H1 (cell line): ENCODE measurements at regions not wholly inside any gene's neighbourhood (a gene's known extent, or its start where the extent isn't known, plus 50 kb on each side); places are given as distances from the start of the nearest gene placed in this dataset.
"Not testable (repeated sequence)": the region's sequence is repeated elsewhere in the genome, so short reads cannot be mapped to it uniquely, and the experiment has no call there.

Experiments used
- CTCF ChIA-PET: fragments of 300-600 bp; sonication (Branson Sonifier 250); formaldehyde crosslinking; loops from one replicate; lab custom pipeline; 2021; ENCODE audit not compliant: partially characterized antibody; lab: Charles Lee
- POLR2A ChIA-PET: fragments of 300-600 bp; sonication (Branson Sonifier 250); formaldehyde crosslinking; loops from one replicate; lab custom pipeline; 2021; ENCODE audit warnings: inconsistent platforms; ENCODE audit not compliant: partially characterized antibody; lab: Charles Lee
- DNase-seq, 2 experiments: peaks; one replicate each; pipeline versions ENCODE4 v3.0.0 to v3.0.0-alpha.2; 2010 to 2022; ENCODE audit warnings: low spot score in 2 of 2, low read depth in 1 of 2, mixed read lengths in 1 of 2
- FAIRE-seq: peaks from 2 replicates; lab custom pipeline; 2011; peaks lifted over from hg19 to GRCh38; lab: Jason Lieb, UNC
- H2AFZ ChIP-seq: 2 replicates; pipeline ENCODE4 v1.8.1; 2012; ENCODE audit warnings: low read length, inconsistent platforms
- H2AK5ac ChIP-seq: 2 replicates; pipeline ENCODE4 v1.6.1; 2013; ENCODE audit warnings: low read depth, low read length
- H2BK120ac ChIP-seq: replicated peaks from 2 replicates; pipeline ENCODE3; 2013; ENCODE audit warnings: low read depth, low read length, inconsistent platforms
- H2BK12ac ChIP-seq: 2 replicates; pipeline ENCODE4 v1.6.1; 2013; ENCODE audit warnings: low read depth, low read length
- H2BK15ac ChIP-seq: 2 replicates; pipeline ENCODE4 v1.6.1; 2013; ENCODE audit warnings: low read length
- H2BK20ac ChIP-seq: 2 replicates; pipeline ENCODE4 v1.6.1; 2013; ENCODE audit warnings: low read length
- H2BK5ac ChIP-seq: 2 replicates; pipeline ENCODE4 v1.6.1; 2013; ENCODE audit warnings: low read depth, low read length
- H3K14ac ChIP-seq: 2 replicates; pipeline ENCODE4 v1.6.1; 2013; ENCODE audit warnings: inconsistent platforms; ENCODE audit not compliant: insufficient read length
- H3K18ac ChIP-seq: 2 replicates; pipeline ENCODE4 v1.6.1; 2013; ENCODE audit warnings: low read length; ENCODE audit errors: extremely low read depth
- H3K23ac ChIP-seq: 2 replicates; pipeline ENCODE4 v1.6.1; 2013; ENCODE audit warnings: inconsistent platforms; ENCODE audit not compliant: insufficient read length
- H3K23me2 ChIP-seq: 2 replicates; pipeline ENCODE4 v1.6.1; 2013; ENCODE audit warnings: low read depth, low read length
- H3K27ac ChIP-seq: 2 replicates; pipeline ENCODE4 v1.6.1; 2011; ENCODE audit warnings: low read depth, low read length, inconsistent platforms
- H3K27me3 ChIP-seq, 4 experiments: replicated peaks in 1 of 4; 1 replicate in 1 of 4; 2 replicates in 3 of 4; pipeline versions ENCODE4 v1.6.1 to v1.8.1; 2011 to 2013; ENCODE audit warnings: low read length in 3 of 4, mild to moderate bottlenecking in 3 of 4, inconsistent platforms in 2 of 4, mixed read lengths in 2 of 4, moderate library complexity in 1 of 4; ENCODE audit not compliant: control insufficient read depth in 3 of 4, insufficient read depth in 3 of 4; ENCODE audit errors: extremely low read depth in 1 of 4
- H3K36me3 ChIP-seq, 4 experiments: 2 replicates each; pipeline versions ENCODE4 v1.6.1 to v1.8.1; 2011 to 2013; ENCODE audit warnings: mild to moderate bottlenecking in 4 of 4, low read length in 3 of 4, moderate library complexity in 2 of 4, control low read depth in 1 of 4, inconsistent platforms in 1 of 4; ENCODE audit not compliant: insufficient read depth in 4 of 4, control insufficient read depth in 2 of 4
- H3K4ac ChIP-seq: replicated peaks from 2 replicates; pipeline ENCODE3; 2013; ENCODE audit warnings: low read length, low read depth, mixed read lengths, inconsistent platforms; ENCODE audit not compliant: insufficient read length
- H3K4me1 ChIP-seq, 4 experiments: replicated peaks in 1 of 4; 1 replicate in 1 of 4; 2 replicates in 3 of 4; pipeline versions ENCODE4 v1.6.1 to v1.8.1; 2011 to 2013; ENCODE audit warnings: low read length in 3 of 4, inconsistent platforms in 2 of 4, mixed read lengths in 1 of 4; ENCODE audit not compliant: insufficient read depth in 4 of 4, control insufficient read depth in 3 of 4
- H3K4me2 ChIP-seq, 2 experiments: 2 replicates each; pipeline versions ENCODE4 v1.6.1 to v1.8.1; 2011 to 2013; ENCODE audit warnings: low read depth in 2 of 2, low read length in 2 of 2, control low read depth in 1 of 2, inconsistent platforms in 1 of 2, mild to moderate bottlenecking in 1 of 2; ENCODE audit not compliant: insufficient read depth in 1 of 2
- H3K4me3 ChIP-seq, 4 experiments: fragments of 200-600, 300-600 bp in 1 of 4; sonication (generic), shearing (Covaris generic), sonication (Bioruptor Twin) in 1 of 4; 2 replicates each; pipeline versions ENCODE4 v1.5.1 to v1.8.1; 2011 to 2016; ENCODE audit warnings: low read length in 4 of 4, low read depth in 3 of 4, control low read depth in 2 of 4, inconsistent platforms in 2 of 4, mild to moderate bottlenecking in 2 of 4, mixed read lengths in 1 of 4, moderate library complexity in 1 of 4; ENCODE audit not compliant: insufficient read depth in 2 of 4; ENCODE audit errors: extremely low read depth in 1 of 4
- H3K56ac ChIP-seq: replicated peaks from 2 replicates; pipeline ENCODE3; 2013; ENCODE audit warnings: low read depth, mild to moderate bottlenecking, mixed read lengths, low read length, inconsistent platforms; ENCODE audit not compliant: insufficient read length
- H3K79me1 ChIP-seq: 2 replicates; pipeline ENCODE4 v1.6.1; 2013; ENCODE audit warnings: low read depth, low read length, control low read depth
- H3K79me2 ChIP-seq, 2 experiments: 2 replicates each; pipeline versions ENCODE4 v1.6.1 to v1.8.1; 2012 to 2013; ENCODE audit warnings: low read length in 2 of 2, mild to moderate bottlenecking in 2 of 2, inconsistent platforms in 1 of 2; ENCODE audit not compliant: insufficient read depth in 2 of 2, control insufficient read depth in 1 of 2
- H3K9ac ChIP-seq, 4 experiments: replicated peaks in 1 of 4; 1 replicate in 1 of 4; 2 replicates in 3 of 4; pipeline versions ENCODE4 v1.6.1 to v1.8.1; 2011 to 2013; ENCODE audit warnings: low read depth in 3 of 4, low read length in 3 of 4, control low read depth in 2 of 4, mild to moderate bottlenecking in 2 of 4, moderate library complexity in 2 of 4, inconsistent platforms in 1 of 4; ENCODE audit errors: extremely low read depth in 1 of 4
- H3K9me3 ChIP-seq, 2 experiments: 2 replicates each; pipeline versions ENCODE4 v1.6.1 to v1.8.1; 2012 to 2013; ENCODE audit warnings: mild to moderate bottlenecking in 2 of 2, moderate library complexity in 2 of 2, control low read depth in 1 of 2, inconsistent platforms in 1 of 2, low read depth in 1 of 2, low read length in 1 of 2, mixed read lengths in 1 of 2; ENCODE audit not compliant: insufficient read depth in 2 of 2
- H4K20me1 ChIP-seq, 2 experiments: replicated peaks in 1 of 2; 2 replicates each; pipeline versions ENCODE3 to v1.8.1; 2011 to 2013; ENCODE audit warnings: inconsistent platforms in 2 of 2, low read length in 2 of 2, mild to moderate bottlenecking in 1 of 2; ENCODE audit not compliant: insufficient read depth in 2 of 2, control insufficient read depth in 1 of 2
- H4K5ac ChIP-seq: 2 replicates; pipeline ENCODE4 v1.6.1; 2013; ENCODE audit warnings: low read length, low read depth, mixed read lengths, inconsistent platforms; ENCODE audit not compliant: insufficient read length
- H4K8ac ChIP-seq: 2 replicates; pipeline ENCODE4 v1.8.0; 2013; ENCODE audit warnings: mild to moderate bottlenecking, moderate library complexity, low read length, inconsistent platforms; ENCODE audit not compliant: insufficient read depth; ENCODE audit errors: extremely low read depth
- H4K91ac ChIP-seq: replicated peaks from 2 replicates; pipeline ENCODE3; 2013; ENCODE audit warnings: low read length, mixed read lengths, inconsistent platforms; ENCODE audit not compliant: insufficient read length
- WGBS, 2 experiments: shearing (Covaris generic) in 1 of 2; methylation state at CpG; one replicate each; pipeline versions ENCODE4 v1.1.6 to v1.1.7; 2013 to 2015; ENCODE audit warnings: low lambda C conversion rate in 2 of 2, mixed read lengths in 2 of 2, inconsistent platforms in 1 of 2, low coverage in 1 of 2, missing lambda C conversion rate in 1 of 2; ENCODE audit not compliant: insufficient replicate concordance in 2 of 2, insufficient coverage in 1 of 2, insufficient read length in 1 of 2; ENCODE audit errors: extremely low coverage in 1 of 2, missing lambda C conversion rate in 1 of 2; 5-methylcytosine and 5-hydroxymethylcytosine counted together

- H3K4ac ChIP-seq, H4K8ac ChIP-seq, H4K91ac ChIP-seq, H2BK120ac ChIP-seq, H2BK5ac ChIP-seq, H3K14ac ChIP-seq, H3K4me2 ChIP-seq, H2BK20ac ChIP-seq, H3K79me1 ChIP-seq, H3K36me3 ChIP-seq, H3K56ac ChIP-seq, CTCF ChIA-PET, H2BK15ac ChIP-seq, DNase-seq, H3K9me3 ChIP-seq, H3K27me3 ChIP-seq, H2BK12ac ChIP-seq, H3K23me2 ChIP-seq, H3K23ac ChIP-seq, H3K4me1 ChIP-seq, H4K5ac ChIP-seq, H2AK5ac ChIP-seq, POLR2A ChIA-PET, H3K79me2 ChIP-seq, H4K20me1 ChIP-seq, H2AFZ ChIP-seq, H3K18ac ChIP-seq, H3K4me3 ChIP-seq, H3K27ac ChIP-seq, FAIRE-seq, H3K9ac ChIP-seq: not testable (repeated sequence)
- WGBS, 2 experiments = no CpG with 5 or more reads among the region's 1 CpG
Measured at GRCh38 chr2:87587934-87588333, 160.0 kb upstream of the PLGLB2 start.

- H2BK20ac ChIP-seq, H2BK15ac ChIP-seq, H2BK12ac ChIP-seq, H3K23ac ChIP-seq, H2BK120ac ChIP-seq, H3K27ac ChIP-seq, H4K5ac ChIP-seq, POLR2A ChIA-PET, H3K4me2 ChIP-seq, H3K9ac ChIP-seq, H4K20me1 ChIP-seq, H3K9me3 ChIP-seq, H3K36me3 ChIP-seq, FAIRE-seq, H3K79me1 ChIP-seq, H3K56ac ChIP-seq, H3K4me3 ChIP-seq, H3K79me2 ChIP-seq, H3K27me3 ChIP-seq, H2AFZ ChIP-seq, H2AK5ac ChIP-seq, H3K23me2 ChIP-seq, H3K18ac ChIP-seq, CTCF ChIA-PET, DNase-seq, H2BK5ac ChIP-seq, H3K14ac ChIP-seq, H4K91ac ChIP-seq, H3K4me1 ChIP-seq, H3K4ac ChIP-seq, H4K8ac ChIP-seq: not testable (repeated sequence)
- 93% methylated on average over 3 of the region's 4 CpGs; no CpG with 5 or more reads in 1 of the 2 experiments for WGBS, 2 experiments
Measured at GRCh38 chr2:87592974-87593373, 154.9 kb upstream of the PLGLB2 start.
